ENCODE measurements at regions not wholly inside any gene's neighbourhood (a gene's known extent, or its start where the extent isn't known, plus 50 kb on each side); places are given as distances from the start of the nearest gene placed in this dataset.

DNA sequence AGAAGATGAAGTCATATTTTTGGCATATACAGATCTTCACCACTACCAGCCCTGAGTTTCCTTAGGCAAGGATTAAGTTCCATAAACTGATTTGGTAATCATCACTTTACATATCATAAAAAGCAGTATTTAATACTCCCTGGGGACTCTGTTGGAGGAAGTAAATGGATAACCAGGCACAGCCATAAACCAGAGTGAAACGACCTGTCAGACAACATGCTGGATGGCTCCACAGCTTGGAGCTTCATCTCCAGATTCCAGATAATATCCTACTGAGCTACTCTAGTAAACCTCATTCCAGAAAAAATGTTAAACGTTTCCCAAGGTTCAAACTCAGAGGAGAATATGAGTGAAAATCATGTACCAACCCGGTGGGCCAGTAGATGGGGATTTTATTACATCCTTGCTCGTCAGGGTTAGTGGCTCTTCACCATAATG, 109.2 kb downstream of the BASP1 start:
- Mint-ChIP-seq H3K27ac (no peak overlapping the region), H3K27me3 (no peaks in the 10 kb centered on the region), H3K36me3 (ENCODE audit: low read depth) (no peaks in the 10 kb centered on the region), H3K4me3 (no peak overlapping the region), H3K9me3 (peaks cover 4% of the 10 kb centered on the region), H3K4me1 (ENCODE audit: low read depth) (no peaks in the 10 kb centered on the region)
- no peak for ATAC-seq
- POLR2A ChIA-PET: no interaction called here
- TF ChIP-seq CTCF (IDR thresholded peaks at IDR 0.05): no peak
- CTCF ChIA-PET: no interaction called here
- intact Hi-C loops (cut with micrococcal nuclease): no loop called here
- DNase-seq: no peak

DNA sequence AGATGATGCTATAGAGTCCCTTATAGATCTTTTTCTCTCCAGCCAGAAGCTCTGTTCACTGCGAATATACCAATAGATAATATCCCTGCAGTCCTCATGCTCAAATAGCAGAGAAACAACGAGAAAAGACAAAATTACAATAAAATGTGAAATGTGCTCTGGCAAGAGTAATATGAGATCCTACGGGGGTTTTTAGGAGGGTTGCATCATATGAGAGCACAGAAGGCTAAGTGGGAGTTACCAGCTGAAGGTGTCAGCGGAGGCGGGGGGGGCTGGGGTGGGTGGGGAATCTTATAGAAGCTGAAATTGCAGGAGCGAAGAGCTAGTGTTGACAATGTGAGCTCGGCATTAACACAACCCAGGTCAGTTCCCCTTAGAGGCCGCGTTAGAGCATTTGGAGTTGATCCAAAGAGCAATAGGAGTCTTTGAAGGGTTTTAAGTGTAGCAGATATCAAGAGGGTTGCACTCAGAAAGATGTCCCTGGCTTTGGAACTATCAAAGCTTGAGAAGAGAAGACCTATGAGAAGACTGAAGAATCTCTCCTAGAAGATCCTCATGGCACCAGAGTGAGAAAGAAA, 109.7 kb downstream of the BASP1 start:
- Mint-ChIP-seq H3K9me3 (peaks cover 6% of the 10 kb centered on the region), H3K4me3 (no peak overlapping the region), H3K4me1 (ENCODE audit: low read depth) (no peaks in the 10 kb centered on the region), H3K36me3 (ENCODE audit: low read depth) (no peaks in the 10 kb centered on the region), H3K27me3 (no peaks in the 10 kb centered on the region), H3K27ac (no peak overlapping the region)
- CTCF ChIA-PET: no interaction called here
- POLR2A ChIA-PET: no interaction called here
- DNase-seq: no peak
- intact Hi-C loops (cut with micrococcal nuclease): no loop called here
- TF ChIP-seq CTCF (IDR thresholded peaks at IDR 0.05): no peak
- no peak for ATAC-seq

GRCh38 chr5:17329571-17329970, 112.1 kb downstream of the BASP1 start:
- Mint-ChIP-seq H3K4me3 (no peak overlapping the region), H3K4me1 (ENCODE audit: low read depth) (no peaks in the 10 kb centered on the region), H3K9me3 (peaks cover 17% of the 10 kb centered on the region), H3K27me3 (no peaks in the 10 kb centered on the region), H3K27ac (no peak overlapping the region), H3K36me3 (ENCODE audit: low read depth) (no peaks in the 10 kb centered on the region)
- intact Hi-C loops (cut with micrococcal nuclease): no loop called here
- ATAC-seq: no peak
- ChIA-PET CTCF (no interaction called here), POLR2A (no interaction called here)
- no peak for TF ChIP-seq CTCF (IDR thresholded peaks at IDR 0.05)
- DNase-seq: no peak

DNA sequence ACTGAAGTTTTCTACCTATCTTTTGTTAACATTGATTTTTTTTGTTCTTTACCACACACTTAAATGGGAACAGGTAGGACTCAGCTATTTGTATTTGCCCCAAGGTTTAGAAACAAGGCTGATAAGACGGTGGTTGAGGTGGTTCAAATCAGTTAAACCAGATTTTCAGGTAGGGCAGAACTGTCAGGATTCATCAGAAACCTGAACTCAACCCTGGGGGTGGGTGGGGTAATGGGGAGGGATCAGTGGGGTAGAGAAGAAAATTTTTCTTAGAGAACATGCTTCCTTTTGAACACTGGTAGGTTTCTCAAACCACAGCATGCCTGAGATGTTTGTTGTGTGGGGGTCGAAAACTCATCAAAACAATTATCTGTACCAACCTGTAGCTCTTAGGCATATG, 113.0 kb downstream of the BASP1 start:
- no peaks in the 10 kb centered on the region for H3K27me3 Mint-ChIP-seq

GRCh38 chr5:17331651-17332050, 114.2 kb downstream of the BASP1 start:
- H3K36me3 Mint-ChIP-seq (ENCODE audit: low read depth): no peaks in the 10 kb centered on the region
- TF ChIP-seq CTCF (IDR thresholded peaks at IDR 0.05): no peak
- H3K27ac Mint-ChIP-seq: no peak overlapping the region
- ATAC-seq (no peak), DNase-seq (no peak)
- H3K27me3 Mint-ChIP-seq: no peaks in the 10 kb centered on the region
- no peaks in the 10 kb centered on the region for H3K4me1 Mint-ChIP-seq (ENCODE audit: low read depth)
- H3K4me3 Mint-ChIP-seq: no peak overlapping the region
- intact Hi-C loops (cut with micrococcal nuclease): no loop called here
- CTCF ChIA-PET: no interaction called here
- peaks cover 19% of the 10 kb centered on the region for H3K9me3 Mint-ChIP-seq
- POLR2A ChIA-PET: no interaction called here

More for the DNA sequence above, 113.0 kb downstream of the BASP1 start:
- DNase-seq (no peak), ATAC-seq (no peak)
- intact Hi-C loops (cut with micrococcal nuclease): no loop called here
- H3K9me3 Mint-ChIP-seq: peaks cover 17% of the 10 kb centered on the region
- CTCF ChIA-PET: no interaction called here
- POLR2A ChIA-PET: no interaction called here
- no peaks in the 10 kb centered on the region for H3K36me3 Mint-ChIP-seq (ENCODE audit: low read depth)
- no peak overlapping the region for H3K4me3 Mint-ChIP-seq
- TF ChIP-seq CTCF (IDR thresholded peaks at IDR 0.05): no peak
- H3K27ac Mint-ChIP-seq: no peak overlapping the region
- no peaks in the 10 kb centered on the region for H3K4me1 Mint-ChIP-seq (ENCODE audit: low read depth)
